IPS DF 6.9 (cell line): ENCODE measurements at regions not wholly inside any gene's neighbourhood (a gene's known extent, or its start where the extent isn't known, plus 50 kb on each side); places are given as distances from the start of the nearest gene placed in this dataset.
A peak's percentile ranks its signal among the peaks of the same experiment; 100 is the strongest.
"Not testable (repeated sequence)": the region's sequence is repeated elsewhere in the genome, so short reads cannot be mapped to it uniquely, and the experiment has no call there.

Experiments used
- DNase-seq: peaks from one replicate; pipeline ENCODE4 v3.0.0-alpha.2; 2013; ENCODE audit warnings: low read depth, low spot score
- H3K27ac ChIP-seq: one replicate; pipeline ENCODE4 v1.5.1; 2013; ENCODE audit warnings: low read length, control low read depth
- H3K27me3 ChIP-seq: 2 replicates; pipeline ENCODE4 v1.6.1; 2013; ENCODE audit warnings: mild to moderate bottlenecking, low read length; ENCODE audit not compliant: control insufficient read depth, insufficient read depth
- H3K36me3 ChIP-seq: 2 replicates; pipeline ENCODE4 v1.6.1; 2013; ENCODE audit warnings: low read length; ENCODE audit not compliant: control insufficient read depth, insufficient read depth
- H3K4me1 ChIP-seq: 2 replicates; pipeline ENCODE4 v1.6.1; 2013; ENCODE audit warnings: low read length; ENCODE audit not compliant: control insufficient read depth, insufficient read depth
- H3K4me3 ChIP-seq: 2 replicates; pipeline ENCODE4 v1.5.1; 2013; ENCODE audit warnings: mild to moderate bottlenecking, low read length
- H3K9me3 ChIP-seq: 2 replicates; pipeline ENCODE4 v1.6.1; 2013; ENCODE audit warnings: low read length, inconsistent platforms; ENCODE audit not compliant: control insufficient read depth, insufficient read depth
- WGBS: extraction: QIAGEN DNeasy Blood & Tissue Kit; methylation state at CpG from one replicate; pipeline ENCODE4 v1.1.7; 2013; ENCODE audit warnings: mixed read lengths, missing lambda C conversion rate; ENCODE audit not compliant: insufficient read length, insufficient coverage; 5-methylcytosine and 5-hydroxymethylcytosine counted together

GRCh38 chr7:94301024-94301586 is 93.6 kb upstream of the COL1A2 start:
- peak; percentile 60 for DNase-seq
- no peaks in the 10 kb centered on the region for H3K27me3 ChIP-seq
- H3K9me3 ChIP-seq = no peaks in the 10 kb centered on the region
- peaks cover 5% of the 10 kb centered on the region; the same call in 1 of the 2 replicates for H3K4me1 ChIP-seq
- no peak overlapping the region for H3K27ac ChIP-seq
- WGBS = no CpG with 5 or more reads among the region's 6 CpGs
- no peaks in the 10 kb centered on the region for H3K36me3 ChIP-seq
- no peak overlapping the region for H3K4me3 ChIP-seq

- no peaks in the 10 kb centered on the region for H3K9me3 ChIP-seq
- no peak for DNase-seq
- H3K4me1 ChIP-seq = peaks cover 5% of the 10 kb centered on the region; the same call in 1 of the 2 replicates
- H3K27ac ChIP-seq = no peak overlapping the region
- no CpG with 5 or more reads among the region's 4 CpGs for WGBS
- no peaks in the 10 kb centered on the region for H3K27me3 ChIP-seq
- H3K36me3 ChIP-seq = no peaks in the 10 kb centered on the region
- H3K4me3 ChIP-seq = no peak overlapping the region
These were observed 91.6 kb upstream of the COL1A2 start for GRCh38 chr7:94303118-94303517.

- Histone ChIP-seq H3K4me3 (no peak overlapping the region), H3K9me3 (no peaks in the 10 kb centered on the region), H3K4me1 (peaks cover 5% of the 10 kb centered on the region; the same call in 1 of the 2 replicates), H3K27ac (no peak overlapping the region), H3K36me3 (no peaks in the 10 kb centered on the region), H3K27me3 (no peaks in the 10 kb centered on the region)
- no CpG with 5 or more reads among the region's 7 CpGs for WGBS
- no peak for DNase-seq
These were observed 91.0 kb upstream of the COL1A2 start for GRCh38 chr7:94303695-94304094.

GRCh38 chr7:94304878-94305277 is 89.8 kb upstream of the COL1A2 start:
- no CpG with 5 or more reads among the region's 2 CpGs for WGBS

GRCh38 chr7:94305836-94306235 is 88.9 kb upstream of the COL1A2 start:
- no peak for DNase-seq
- no peaks in the 10 kb centered on the region for H3K36me3 ChIP-seq
- WGBS = no CpG with 5 or more reads among the region's 3 CpGs
- no peak overlapping the region for H3K27ac ChIP-seq
- no peaks in the 10 kb centered on the region for H3K27me3 ChIP-seq
- no peak overlapping the region for H3K4me3 ChIP-seq
- H3K4me1 ChIP-seq = peaks cover 2% of the 10 kb centered on the region; the same call in 1 of the 2 replicates
- H3K9me3 ChIP-seq = no peaks in the 10 kb centered on the region

More at GRCh38 chr7:94304878-94305277, 89.8 kb upstream of the COL1A2 start:
- Histone ChIP-seq H3K27me3 (no peaks in the 10 kb centered on the region), H3K4me3 (no peak overlapping the region), H3K36me3 (no peaks in the 10 kb centered on the region), H3K27ac (no peak overlapping the region), H3K4me1 (peaks cover 5% of the 10 kb centered on the region; the same call in 1 of the 2 replicates), H3K9me3 (no peaks in the 10 kb centered on the region)
- no peak for DNase-seq

- no peaks in the 10 kb centered on the region for H3K36me3 ChIP-seq
- no peak overlapping the region for H3K4me3 ChIP-seq
- no peaks in the 10 kb centered on the region for H3K4me1 ChIP-seq
- H3K27ac ChIP-seq = no peak overlapping the region
- DNase-seq = no peak
- WGBS = no CpG with 5 or more reads among the region's 4 CpGs
- H3K27me3 ChIP-seq = no peaks in the 10 kb centered on the region
- no peaks in the 10 kb centered on the region for H3K9me3 ChIP-seq
These were observed 87.2 kb upstream of the COL1A2 start for GRCh38 chr7:94307399-94308048.

- no CpG with 5 or more reads among the region's 6 CpGs for WGBS
- H3K4me3 ChIP-seq = no peak overlapping the region
- DNase-seq = no peak
These were observed 83.2 kb upstream of the COL1A2 start for GRCh38 chr7:94311515-94311914.

GRCh38 chr7:94313926-94314325 is 80.8 kb upstream of the COL1A2 start:
- WGBS = no CpG with 5 or more reads among the region's 2 CpGs
- Histone ChIP-seq H3K27me3 (no peaks in the 10 kb centered on the region), H3K27ac (no peak overlapping the region), H3K4me3 (no peak overlapping the region), H3K36me3 (no peaks in the 10 kb centered on the region), H3K9me3 (no peaks in the 10 kb centered on the region), H3K4me1 (no peaks in the 10 kb centered on the region)
- no peak for DNase-seq

More at GRCh38 chr7:94311515-94311914, 83.2 kb upstream of the COL1A2 start:
- Histone ChIP-seq H3K27me3 (no peaks in the 10 kb centered on the region), H3K36me3 (no peaks in the 10 kb centered on the region), H3K4me1 (no peaks in the 10 kb centered on the region), H3K9me3 (no peaks in the 10 kb centered on the region), H3K27ac (no peak overlapping the region)

- Histone ChIP-seq H3K9me3 (no peaks in the 10 kb centered on the region), H3K4me1 (no peaks in the 10 kb centered on the region), H3K36me3 (no peaks in the 10 kb centered on the region), H3K27ac (no peak overlapping the region), H3K27me3 (no peaks in the 10 kb centered on the region), H3K4me3 (no peak overlapping the region)
- no peak for DNase-seq
- no CpG with 5 or more reads among the region's 5 CpGs for WGBS
These were observed 80.0 kb upstream of the COL1A2 start for GRCh38 chr7:94314413-94315410.

- not testable (repeated sequence) for H3K27ac ChIP-seq, DNase-seq, H3K4me3 ChIP-seq, H3K9me3 ChIP-seq, H3K4me1 ChIP-seq, H3K36me3 ChIP-seq, H3K27me3 ChIP-seq
- WGBS = no CpG with 5 or more reads among the region's 1 CpG
These were observed 73.6 kb upstream of the COL1A2 start for GRCh38 chr7:94321138-94321537.
